ENCODE measurements at regions not wholly inside any gene's neighbourhood (a gene's known extent, or its start where the extent isn't known, plus 50 kb on each side); places are given as distances from the start of the nearest gene placed in this dataset.
"Not testable (repeated sequence)": the region's sequence is repeated elsewhere in the genome, so short reads cannot be mapped to it uniquely, and the experiment has no call there.

DNA sequence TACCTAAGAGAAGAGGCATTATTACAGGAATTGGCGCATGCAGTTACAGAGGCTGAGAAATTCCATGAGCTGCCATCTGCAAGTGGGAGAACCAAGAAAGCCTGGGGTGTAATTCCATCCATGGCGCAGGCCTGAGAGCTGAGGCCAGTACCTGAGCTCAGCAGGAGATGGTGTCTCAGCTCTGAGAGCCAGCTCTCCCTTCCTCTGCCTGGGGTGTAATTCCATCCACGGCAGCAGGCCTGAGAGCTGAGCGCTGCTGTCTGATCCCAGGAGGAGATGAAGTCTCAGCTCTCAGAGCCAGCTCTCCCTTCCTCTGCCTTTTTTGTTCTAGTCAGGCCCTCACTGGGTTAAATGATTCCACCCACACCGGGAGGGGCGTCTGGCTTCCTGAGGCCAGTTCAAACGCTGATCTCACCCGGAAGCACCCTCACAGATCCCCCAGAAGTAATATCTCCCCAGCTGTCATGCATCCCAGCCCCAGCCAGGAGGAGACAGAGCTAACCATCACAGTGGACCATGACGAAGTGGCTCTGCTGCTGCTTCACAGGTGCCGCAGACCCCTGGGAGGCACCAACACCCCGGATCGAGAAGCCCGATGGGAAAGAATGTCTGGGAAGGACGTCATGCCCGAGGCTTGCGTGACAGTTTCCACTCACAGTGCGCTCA is 4454.9 kb upstream of the TPTE start:
- H3K27me3 Mint-ChIP-seq; H3K4me3 Mint-ChIP-seq; H3K36me3 Mint-ChIP-seq (ENCODE audit: low read depth); H3K36me3 ChIP-seq (ENCODE audit: insufficient read depth, low read length); H3K4me1 ChIP-seq (ENCODE audit: insufficient read depth, low read length); H3K27ac Mint-ChIP-seq; H3K9me3 ChIP-seq (ENCODE audit: control insufficient read depth in 1 of 2, insufficient read depth in 1 of 2, low read length in 2 of 2); intact Hi-C loops (cut with DNase I, micrococcal nuclease); H3K4me3 ChIP-seq (ENCODE audit: low read length); H3K4me1 Mint-ChIP-seq (ENCODE audit: low read depth); H3K27ac ChIP-seq (ENCODE audit: low read depth in 1 of 2, low read length in 2 of 2); ATAC-seq (ENCODE audit: poor library complexity); POLR2A ChIA-PET; CTCF ChIA-PET; DNase-seq; H3K9me3 Mint-ChIP-seq; H3K27me3 ChIP-seq (ENCODE audit: control insufficient read depth in 1 of 2, insufficient read depth in 2 of 2, low read length in 2 of 2): not testable (repeated sequence)

DNA sequence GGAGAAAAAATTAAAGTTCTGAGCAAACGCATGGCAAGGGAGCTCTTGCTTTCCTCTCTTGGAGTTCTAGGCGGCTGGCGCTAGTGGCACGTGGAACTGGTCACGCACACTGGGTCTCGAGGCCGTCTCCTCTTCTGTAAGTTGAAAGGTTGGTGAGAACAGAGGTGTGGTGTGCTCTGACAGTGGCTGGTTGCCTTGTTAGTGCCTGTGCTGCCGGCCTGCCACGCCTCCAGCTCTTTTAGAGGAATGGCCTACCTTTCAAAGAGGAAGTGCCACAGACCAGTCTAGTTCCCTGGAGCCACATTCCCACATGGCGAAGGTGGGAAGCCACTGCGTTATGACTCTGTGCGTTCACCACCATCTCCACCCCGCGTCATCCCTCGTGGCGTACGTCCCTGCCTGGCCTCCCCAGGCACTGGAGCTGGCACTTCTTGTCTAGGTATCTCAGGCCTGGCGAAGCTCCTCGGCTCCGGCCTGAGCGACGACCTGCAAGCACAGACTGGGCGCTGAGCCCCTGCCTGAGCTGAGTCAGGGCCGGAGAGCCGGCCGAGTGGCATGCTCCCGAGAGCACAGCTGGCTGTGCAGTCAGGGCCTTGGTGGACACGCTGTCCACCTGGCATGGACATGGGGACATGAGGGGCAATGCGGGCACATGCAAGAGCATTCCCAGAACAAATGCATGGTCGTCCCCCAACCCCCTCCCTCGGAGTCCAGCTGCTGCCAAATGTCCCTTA is 4453.1 kb upstream of the TPTE start:
- H3K27ac ChIP-seq (ENCODE audit: low read depth in 1 of 2, low read length in 2 of 2); H3K9me3 Mint-ChIP-seq; H3K4me1 ChIP-seq (ENCODE audit: insufficient read depth, low read length); H3K27me3 ChIP-seq (ENCODE audit: control insufficient read depth in 1 of 2, insufficient read depth in 2 of 2, low read length in 2 of 2); H3K36me3 Mint-ChIP-seq (ENCODE audit: low read depth); ATAC-seq (ENCODE audit: poor library complexity); H3K9me3 ChIP-seq (ENCODE audit: control insufficient read depth in 1 of 2, insufficient read depth in 1 of 2, low read length in 2 of 2); H3K4me1 Mint-ChIP-seq (ENCODE audit: low read depth); H3K4me3 ChIP-seq (ENCODE audit: low read length); H3K27me3 Mint-ChIP-seq; H3K27ac Mint-ChIP-seq; intact Hi-C loops (cut with DNase I, micrococcal nuclease); H3K36me3 ChIP-seq (ENCODE audit: insufficient read depth, low read length); CTCF ChIA-PET; POLR2A ChIA-PET; H3K4me3 Mint-ChIP-seq; DNase-seq: not testable (repeated sequence)

DNA sequence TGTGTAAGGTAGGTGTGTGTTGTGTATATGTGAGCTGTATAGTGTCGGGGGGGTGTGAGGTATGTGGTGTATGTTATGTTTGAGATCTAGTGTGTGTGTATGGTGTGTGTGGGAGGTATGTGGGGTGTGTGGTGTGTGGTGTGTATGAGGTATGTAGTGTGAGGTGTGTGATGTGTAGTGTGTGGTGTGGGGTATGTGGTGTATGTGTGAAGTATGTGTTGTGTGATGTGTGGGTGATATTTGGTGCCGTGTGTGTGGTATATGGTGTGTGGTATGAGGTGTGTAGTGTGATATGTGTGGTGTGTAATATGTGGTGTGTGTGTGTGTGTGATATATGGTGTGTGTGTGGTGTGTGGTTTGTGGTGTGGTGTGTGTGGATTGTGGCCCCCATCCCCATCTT is 4451.2 kb upstream of the TPTE start:
- intact Hi-C loops (cut with DNase I, micrococcal nuclease); H3K36me3 ChIP-seq (ENCODE audit: insufficient read depth, low read length); POLR2A ChIA-PET; H3K4me3 Mint-ChIP-seq; H3K27ac ChIP-seq (ENCODE audit: low read depth in 1 of 2, low read length in 2 of 2); H3K27ac Mint-ChIP-seq; H3K4me1 ChIP-seq (ENCODE audit: insufficient read depth, low read length); H3K4me3 ChIP-seq (ENCODE audit: low read length); H3K27me3 Mint-ChIP-seq; CTCF ChIA-PET; H3K4me1 Mint-ChIP-seq (ENCODE audit: low read depth); H3K9me3 ChIP-seq (ENCODE audit: control insufficient read depth in 1 of 2, insufficient read depth in 1 of 2, low read length in 2 of 2); H3K9me3 Mint-ChIP-seq; H3K27me3 ChIP-seq (ENCODE audit: control insufficient read depth in 1 of 2, insufficient read depth in 2 of 2, low read length in 2 of 2); ATAC-seq (ENCODE audit: poor library complexity); H3K36me3 Mint-ChIP-seq (ENCODE audit: low read depth): not testable (repeated sequence)
- peak in 1 of 14 experiments; percentile 1 for DNase-seq

DNA sequence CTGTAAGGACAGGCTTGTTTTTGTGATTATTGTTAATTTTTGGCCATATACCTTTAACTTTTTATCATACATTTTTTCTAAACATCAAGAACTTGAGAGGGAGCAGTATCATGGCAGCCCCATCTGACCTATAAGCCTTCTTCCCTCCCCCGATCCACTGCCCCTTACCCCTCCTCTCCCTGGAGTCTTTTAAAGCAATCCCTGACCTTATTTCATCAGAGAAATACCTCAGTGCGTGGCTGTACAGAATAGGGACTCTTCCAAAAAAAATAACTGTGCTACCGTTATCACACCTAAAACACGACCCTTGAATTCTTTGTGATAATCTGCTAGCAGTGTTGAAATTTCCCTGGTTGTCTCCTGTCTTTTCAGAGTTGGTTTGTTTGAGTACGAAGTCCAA is 4448.7 kb upstream of the TPTE start:
- H3K27ac Mint-ChIP-seq; H3K9me3 Mint-ChIP-seq; POLR2A ChIA-PET; H3K36me3 Mint-ChIP-seq (ENCODE audit: low read depth); H3K27me3 Mint-ChIP-seq; H3K4me3 ChIP-seq (ENCODE audit: low read length); H3K4me3 Mint-ChIP-seq; H3K4me1 Mint-ChIP-seq (ENCODE audit: low read depth); H3K36me3 ChIP-seq (ENCODE audit: insufficient read depth, low read length); H3K9me3 ChIP-seq (ENCODE audit: control insufficient read depth in 1 of 2, insufficient read depth in 1 of 2, low read length in 2 of 2); intact Hi-C loops (cut with DNase I, micrococcal nuclease); H3K27ac ChIP-seq (ENCODE audit: low read depth in 1 of 2, low read length in 2 of 2); ATAC-seq (ENCODE audit: poor library complexity); DNase-seq; H3K27me3 ChIP-seq (ENCODE audit: control insufficient read depth in 1 of 2, insufficient read depth in 2 of 2, low read length in 2 of 2); H3K4me1 ChIP-seq (ENCODE audit: insufficient read depth, low read length); CTCF ChIA-PET: not testable (repeated sequence)

DNA sequence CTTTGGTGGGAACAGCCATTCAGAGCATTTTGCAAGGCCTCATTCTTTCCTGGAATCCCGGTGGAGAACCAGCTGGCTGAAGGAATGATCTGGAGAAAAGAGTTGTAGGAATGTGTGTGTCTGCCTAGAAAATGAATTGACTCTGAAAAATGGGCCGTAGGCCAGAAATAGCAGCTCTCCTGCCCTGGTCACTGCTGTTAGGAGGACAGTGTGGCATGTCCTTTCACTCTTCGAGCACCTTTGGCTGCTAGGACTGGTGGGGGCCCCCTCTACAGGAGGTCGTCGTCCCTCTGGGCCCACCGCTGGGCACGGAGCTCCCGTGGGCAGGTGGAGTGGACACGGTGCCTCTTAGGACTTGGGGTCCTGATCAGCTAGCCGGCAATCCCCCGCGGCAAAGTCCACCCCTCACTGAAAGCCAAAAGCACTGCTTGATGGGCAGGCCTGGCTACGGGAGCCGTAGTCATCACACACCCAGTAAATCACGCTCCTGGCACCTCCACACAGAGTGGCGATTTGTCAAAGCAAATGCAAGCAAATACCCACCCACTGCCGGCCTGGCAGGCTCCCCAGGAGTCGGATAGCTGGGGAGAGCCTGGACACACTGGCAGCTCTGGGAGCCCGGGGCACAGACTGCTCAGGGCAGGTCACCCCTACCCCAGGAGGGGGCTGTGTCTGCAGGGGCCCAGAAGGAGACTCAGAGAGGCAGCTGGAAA is 4447.2 kb upstream of the TPTE start:
- ATAC-seq (ENCODE audit: poor library complexity); intact Hi-C loops (cut with DNase I, micrococcal nuclease); H3K27ac ChIP-seq (ENCODE audit: low read depth in 1 of 2, low read length in 2 of 2); H3K27me3 ChIP-seq (ENCODE audit: control insufficient read depth in 1 of 2, insufficient read depth in 2 of 2, low read length in 2 of 2); H3K4me1 Mint-ChIP-seq (ENCODE audit: low read depth); H3K4me1 ChIP-seq (ENCODE audit: insufficient read depth, low read length); DNase-seq; H3K27ac Mint-ChIP-seq; H3K27me3 Mint-ChIP-seq; POLR2A ChIA-PET; H3K36me3 ChIP-seq (ENCODE audit: insufficient read depth, low read length); H3K36me3 Mint-ChIP-seq (ENCODE audit: low read depth); H3K9me3 Mint-ChIP-seq; H3K9me3 ChIP-seq (ENCODE audit: control insufficient read depth in 1 of 2, insufficient read depth in 1 of 2, low read length in 2 of 2); CTCF ChIA-PET; H3K4me3 ChIP-seq (ENCODE audit: low read length); H3K4me3 Mint-ChIP-seq: not testable (repeated sequence)

DNA sequence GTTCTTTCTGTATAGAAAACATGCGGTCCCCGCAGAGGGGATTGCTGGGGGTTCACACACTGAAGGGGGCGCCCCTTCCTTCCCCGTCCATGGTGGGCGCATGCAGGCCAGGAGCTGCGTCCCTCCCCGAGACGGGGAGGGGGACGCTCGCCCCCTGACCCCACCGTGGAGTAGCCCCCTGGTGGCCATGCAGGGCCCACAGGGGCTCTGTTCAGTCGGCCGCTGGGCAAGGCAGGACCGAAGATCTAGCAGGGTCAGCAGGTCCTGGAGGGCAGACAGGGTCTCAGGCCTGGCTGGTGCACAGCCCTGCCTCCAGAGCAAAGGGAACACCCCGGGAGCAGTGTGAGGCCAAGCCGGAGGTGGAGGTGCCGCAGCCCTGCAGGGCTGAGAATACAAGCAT is 4446.4 kb upstream of the TPTE start:
- H3K36me3 ChIP-seq (ENCODE audit: insufficient read depth, low read length); H3K36me3 Mint-ChIP-seq (ENCODE audit: low read depth); H3K9me3 ChIP-seq (ENCODE audit: control insufficient read depth in 1 of 2, insufficient read depth in 1 of 2, low read length in 2 of 2); intact Hi-C loops (cut with DNase I, micrococcal nuclease); H3K4me3 ChIP-seq (ENCODE audit: low read length); H3K27me3 Mint-ChIP-seq; ATAC-seq (ENCODE audit: poor library complexity); DNase-seq; POLR2A ChIA-PET; H3K27ac ChIP-seq (ENCODE audit: low read depth in 1 of 2, low read length in 2 of 2); H3K27me3 ChIP-seq (ENCODE audit: control insufficient read depth in 1 of 2, insufficient read depth in 2 of 2, low read length in 2 of 2); H3K4me1 Mint-ChIP-seq (ENCODE audit: low read depth); H3K4me1 ChIP-seq (ENCODE audit: insufficient read depth, low read length); H3K27ac Mint-ChIP-seq; CTCF ChIA-PET; H3K4me3 Mint-ChIP-seq; H3K9me3 Mint-ChIP-seq: not testable (repeated sequence)

DNA sequence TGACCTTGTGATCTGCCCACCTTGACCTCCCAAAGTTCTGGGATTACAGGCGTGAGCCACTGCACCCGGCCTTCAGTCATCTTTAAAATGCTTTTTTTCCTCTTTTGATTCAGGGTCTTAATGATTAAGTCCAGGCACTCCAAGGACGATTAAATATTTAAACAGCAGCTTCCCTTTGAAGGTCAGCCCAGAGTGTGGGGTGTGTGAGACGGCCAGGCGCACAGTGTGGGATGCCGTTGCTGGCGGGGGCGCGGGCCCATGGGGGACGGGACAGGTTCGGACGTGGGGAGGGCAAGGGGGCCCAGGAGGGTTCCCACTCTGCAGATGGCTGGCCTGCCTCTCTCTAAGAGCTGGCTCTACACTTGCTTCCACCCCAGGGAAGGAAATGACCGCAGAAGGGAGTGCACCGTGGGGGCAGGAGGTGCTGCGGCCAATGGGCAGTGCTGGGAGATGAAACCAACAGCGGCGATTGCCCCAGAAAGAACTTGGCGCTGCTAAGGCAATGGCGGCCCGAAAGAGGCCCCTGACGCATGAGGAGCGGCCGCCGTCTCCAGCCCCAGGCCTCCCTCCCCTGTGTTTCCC is 4445.7 kb upstream of the TPTE start:
- H3K36me3 ChIP-seq (ENCODE audit: insufficient read depth, low read length); H3K27ac ChIP-seq (ENCODE audit: low read depth in 1 of 2, low read length in 2 of 2); H3K4me3 Mint-ChIP-seq; H3K4me1 Mint-ChIP-seq (ENCODE audit: low read depth); H3K36me3 Mint-ChIP-seq (ENCODE audit: low read depth); POLR2A ChIA-PET; intact Hi-C loops (cut with DNase I, micrococcal nuclease); H3K9me3 ChIP-seq (ENCODE audit: control insufficient read depth in 1 of 2, insufficient read depth in 1 of 2, low read length in 2 of 2); H3K27me3 ChIP-seq (ENCODE audit: control insufficient read depth in 1 of 2, insufficient read depth in 2 of 2, low read length in 2 of 2); DNase-seq; H3K4me1 ChIP-seq (ENCODE audit: insufficient read depth, low read length); H3K4me3 ChIP-seq (ENCODE audit: low read length); CTCF ChIA-PET; ATAC-seq (ENCODE audit: poor library complexity); H3K27ac Mint-ChIP-seq; H3K27me3 Mint-ChIP-seq; H3K9me3 Mint-ChIP-seq: not testable (repeated sequence)
